Body of pancreas (tissue), 4 donors: ENCODE measurements at regions not wholly inside any gene's neighbourhood (a gene's known extent, or its start where the extent isn't known, plus 50 kb on each side); places are given as distances from the start of the nearest gene placed in this dataset.

Source experiments
- ATAC-seq: fragments of 150-250 bp; one replicate; pipeline ENCODE4 v1.9.1; 2016
- DNase-seq, 4 donors: peaks; one replicate each; pipeline ENCODE4 v3.0.0-alpha.2; 2019
- H3K27ac ChIP-seq, 4 donors: fragments of 200-600 bp; sonication (generic); 1 replicate in 3 of 4; 2 replicates in 1 of 4; pipeline versions ENCODE4 v1.5.1 to v1.6.1; 2016 to 2019; ENCODE audit warnings: mild to moderate bottlenecking in 1 of 4, mixed read lengths in 1 of 4, moderate library complexity in 1 of 4
- H3K27me3 ChIP-seq, 2 donors: fragments of 200-600 bp; sonication (generic); one replicate each; pipeline ENCODE4 v1.6.0; 2016; ENCODE audit warnings: mild to moderate bottlenecking in 1 of 2
- H3K36me3 ChIP-seq, 2 donors: fragments of 200-600 bp; sonication (generic); replicated peaks in 1 of 2; 2 replicates each; pipeline ENCODE4 v1.5.1; 2016; ENCODE audit warnings: low read depth in 2 of 2; ENCODE audit not compliant: insufficient read depth in 1 of 2
- H3K4me1 ChIP-seq: fragments of 200-600 bp; sonication (generic); one replicate; pipeline ENCODE4 v1.6.0; 2016
- H3K4me3 ChIP-seq, 2 donors: fragments of 200-600 bp; sonication (generic); 1 replicate in 1 of 2; 2 replicates in 1 of 2; pipeline ENCODE4 v1.5.1; 2016 to 2019
- H3K9me3 ChIP-seq, 3 donors: fragments of 200-600 bp; sonication (generic); 1 replicate in 2 of 3; 2 replicates in 1 of 3; pipeline ENCODE4 v1.5.1; 2016
- CTCF ChIP-seq, 7 experiments: fragments of 450-650 bp in 4 of 7; fragments of 200-600 bp in 3 of 7; sonication (generic) in 3 of 7; IDR thresholded peaks; one replicate each; pipeline ENCODE4 v1.5.1; 2016 to 2019; ENCODE audit warnings: antibody characterized with exemption in 7 of 7
- POLR2A ChIP-seq, 3 donors: fragments of 450-650 bp; IDR thresholded peaks; one replicate each; pipeline ENCODE4 v1.6.1; 2016; ENCODE audit warnings: antibody characterized with exemption in 3 of 3, mild to moderate bottlenecking in 2 of 3
- WGBS, 2 donors: methylation state at CpG; one replicate each; pipeline ENCODE4 v1.1.5; 2017; 5-methylcytosine and 5-hydroxymethylcytosine counted together
- intact Hi-C: fragments of 100-400 bp; cut with DNase I; formaldehyde crosslinking; loops from one replicate; pipeline ENCODE4 v1.15.1; 2023

DNA sequence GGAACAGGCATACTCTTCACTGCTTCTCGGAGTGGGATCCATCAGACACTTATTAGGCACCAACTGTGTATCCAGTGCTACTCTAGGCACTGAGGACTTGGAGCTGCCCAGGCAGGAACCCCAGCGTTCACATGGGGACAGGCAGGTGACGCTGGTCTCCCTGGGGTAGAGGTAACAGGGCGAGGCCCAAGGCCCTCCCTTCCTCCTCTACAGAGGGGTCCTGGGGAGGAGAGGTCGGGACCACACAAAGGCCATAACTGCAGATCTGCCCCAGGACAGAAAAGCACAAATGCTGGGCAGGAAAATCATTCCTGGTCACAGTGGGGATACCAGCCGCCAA is 262.2 kb downstream of the BRD1 start:
- DNase-seq, result peak in 1 of 4 donors; percentile 4

DNA sequence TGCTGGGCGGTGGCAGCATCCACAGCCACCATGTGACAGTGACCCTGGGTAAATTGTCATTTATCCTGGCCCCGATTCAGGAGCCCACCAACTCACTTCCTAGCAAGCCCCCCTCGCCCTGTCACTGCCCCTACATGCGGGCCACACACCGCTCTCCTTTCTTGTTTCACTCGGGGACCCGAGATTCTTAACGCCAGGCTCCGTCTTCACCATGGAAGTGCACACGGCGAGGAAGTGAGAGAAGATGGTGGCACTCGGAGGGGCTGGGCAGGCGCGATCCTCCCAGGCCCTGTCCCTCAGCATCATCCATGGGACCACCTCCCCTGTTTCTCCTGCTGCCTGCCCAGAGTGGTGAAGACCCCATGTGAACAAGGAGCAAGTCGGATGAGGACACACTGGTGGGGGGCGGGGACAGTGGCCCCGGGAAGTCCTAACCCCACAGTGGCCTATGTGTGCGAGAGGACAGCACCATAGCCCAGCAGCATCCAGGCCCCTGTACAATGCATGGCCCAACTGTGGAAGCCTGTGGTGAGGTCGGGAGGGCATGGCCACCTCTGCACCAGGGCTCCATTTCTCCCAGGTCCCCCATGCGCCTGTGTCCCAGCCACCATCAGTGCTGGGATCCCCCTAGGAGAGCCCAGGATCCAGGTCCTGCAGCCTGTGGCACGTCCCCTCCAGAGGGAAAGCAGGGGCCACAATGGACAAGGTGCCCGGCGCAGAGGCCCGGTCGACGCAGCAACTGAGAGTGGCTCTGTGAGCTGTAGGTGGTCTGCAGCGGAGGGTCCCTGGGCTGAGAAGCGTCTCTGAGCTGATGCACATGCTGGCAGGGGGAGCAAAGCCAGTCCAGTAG is 262.8 kb downstream of the BRD1 start:
- ATAC-seq (no peak), DNase-seq (peak in 1 of 4 donors; percentile 1)
- H3K27ac ChIP-seq, result no peak overlapping the region
- WGBS, 2 donors, result 77 to 83% methylated on average over 26 of the region's 28 CpGs
- no peaks in the 10 kb centered on the region for H3K36me3 ChIP-seq
- no peaks in the 10 kb centered on the region for H3K4me1 ChIP-seq
- no peak overlapping the region for H3K4me3 ChIP-seq
- H3K27me3 ChIP-seq, result no peaks in the 10 kb centered on the region
- intact Hi-C loops, result no loop called here
- no peak for TF ChIP-seq POLR2A (IDR thresholded peaks at IDR 0.05)
- TF ChIP-seq CTCF (IDR thresholded peaks at IDR 0.05), result no peak
- H3K9me3 ChIP-seq, result no peaks in the 10 kb centered on the region

More for the DNA sequence above, 262.2 kb downstream of the BRD1 start:
- no peaks in the 10 kb centered on the region for H3K4me1 ChIP-seq
- H3K27me3 ChIP-seq, result no peaks in the 10 kb centered on the region
- TF ChIP-seq POLR2A (IDR thresholded peaks at IDR 0.05) (no peak), CTCF (IDR thresholded peaks at IDR 0.05) (no peak)
- ATAC-seq, result no peak
- H3K9me3 ChIP-seq, result no peaks in the 10 kb centered on the region
- 27 to 38% methylated on average over 3 to 6 of the region's 6 CpGs for WGBS, 2 donors
- no peak overlapping the region for H3K27ac ChIP-seq
- intact Hi-C loops, result no loop called here
- H3K4me3 ChIP-seq, result no peak overlapping the region
- H3K36me3 ChIP-seq, result no peaks in the 10 kb centered on the region

DNA sequence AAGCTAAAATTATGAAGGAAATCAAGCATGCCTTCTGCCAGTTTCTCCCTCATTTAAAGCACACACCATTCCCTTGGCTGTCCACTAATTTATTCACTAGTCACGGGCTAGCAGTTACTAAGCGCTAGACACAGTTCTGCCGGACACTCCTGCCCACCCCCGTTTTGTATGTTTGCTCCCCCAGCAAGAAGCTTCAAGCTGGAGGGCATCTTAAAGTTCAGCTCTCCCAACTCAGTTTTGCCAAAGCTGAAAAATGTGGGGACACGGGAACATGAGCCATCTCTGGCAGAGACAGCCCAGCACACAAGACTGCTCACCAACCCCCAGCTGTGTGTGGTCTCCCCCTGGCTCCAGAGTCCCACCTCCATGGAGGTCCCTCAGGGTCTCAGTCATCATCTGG is 263.6 kb downstream of the BRD1 start:
- no peak for ATAC-seq
- intact Hi-C loops, result no loop called here
- Histone ChIP-seq H3K27ac (no peak overlapping the region), H3K36me3 (no peaks in the 10 kb centered on the region), H3K9me3 (no peaks in the 10 kb centered on the region), H3K4me3 (no peak overlapping the region), H3K4me1 (no peaks in the 10 kb centered on the region), H3K27me3 (no peaks in the 10 kb centered on the region)
- TF ChIP-seq CTCF (IDR thresholded peaks at IDR 0.05) (no peak), POLR2A (IDR thresholded peaks at IDR 0.05) (no peak)
- DNase-seq, result peak in 1 of 4 donors; percentile 3
- WGBS, 2 donors, result 58 to 73% methylated on average over 5 of the region's 5 CpGs

DNA sequence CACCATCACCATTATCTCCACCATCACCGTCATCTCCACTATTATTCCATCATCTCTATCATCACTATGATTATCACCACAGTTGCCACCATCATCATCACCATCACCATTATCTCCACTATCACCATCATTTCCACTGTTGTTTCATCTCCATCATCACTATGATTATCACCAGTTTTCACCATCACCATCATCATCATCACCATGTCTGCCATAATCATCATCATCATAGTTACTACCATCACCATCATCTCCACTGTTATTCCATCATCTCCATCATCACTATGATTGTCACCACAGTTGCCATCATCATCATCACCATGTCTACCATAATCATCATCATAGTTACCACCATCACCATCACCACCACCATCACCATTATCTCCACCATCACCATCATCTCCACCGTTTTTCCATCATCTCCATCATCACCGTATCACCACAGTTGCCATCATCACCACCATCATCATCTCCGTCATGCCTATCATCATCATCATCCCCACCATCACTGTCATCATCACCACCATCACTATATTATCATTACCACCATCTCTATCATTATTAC is 264.9 kb downstream of the BRD1 start:
- Histone ChIP-seq H3K27ac (no peak overlapping the region), H3K36me3 (no peaks in the 10 kb centered on the region), H3K4me1 (no peaks in the 10 kb centered on the region), H3K27me3 (no peaks in the 10 kb centered on the region), H3K4me3 (no peak overlapping the region), H3K9me3 (no peaks in the 10 kb centered on the region)
- intact Hi-C loops, result no loop called here
- 67 to 70% methylated on average over 4 of the region's 4 CpGs for WGBS, 2 donors
- TF ChIP-seq CTCF (IDR thresholded peaks at IDR 0.05) (no peak), POLR2A (IDR thresholded peaks at IDR 0.05) (no peak)
- DNase-seq (no peak), ATAC-seq (no peak)

DNA sequence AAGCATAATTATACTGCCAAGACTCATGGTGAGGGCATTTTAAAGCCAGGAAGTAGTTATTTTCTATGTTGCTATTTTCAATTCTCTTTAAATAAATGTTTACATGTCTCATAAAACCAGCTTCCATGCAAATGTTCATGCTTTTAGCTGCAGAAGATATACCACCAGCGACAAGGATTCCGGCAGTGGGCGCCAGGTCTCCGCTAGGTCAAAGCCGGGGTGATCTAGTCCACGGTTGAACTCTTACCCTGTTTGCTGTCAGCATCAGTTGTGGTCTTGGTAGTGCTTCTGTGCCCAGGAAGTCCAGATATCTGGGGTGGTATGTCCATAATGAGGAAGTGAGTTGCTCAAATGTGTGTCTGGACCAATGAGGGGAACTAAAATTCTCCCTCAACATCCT is 265.7 kb downstream of the BRD1 start:
- no peaks in the 10 kb centered on the region for H3K27me3 ChIP-seq
- no peak for DNase-seq
- no peak for ATAC-seq
- WGBS, 2 donors, result 81 to 83% methylated on average over 6 of the region's 6 CpGs
- no peaks in the 10 kb centered on the region for H3K36me3 ChIP-seq
- H3K27ac ChIP-seq, result no peak overlapping the region
- intact Hi-C loops, result no loop called here
- no peak overlapping the region for H3K4me3 ChIP-seq
- H3K4me1 ChIP-seq, result no peaks in the 10 kb centered on the region
- TF ChIP-seq CTCF (IDR thresholded peaks at IDR 0.05), result no peak
- TF ChIP-seq POLR2A (IDR thresholded peaks at IDR 0.05), result no peak
- no peaks in the 10 kb centered on the region for H3K9me3 ChIP-seq
